ENCODE measurements at regions not wholly inside any gene's neighbourhood (a gene's known extent, or its start where the extent isn't known, plus 50 kb on each side); places are given as distances from the start of the nearest gene placed in this dataset.
"Not testable (repeated sequence)": the region's sequence is repeated elsewhere in the genome, so short reads cannot be mapped to it uniquely, and the experiment has no call there.

GRCh38 chr7:156518466-156518865, 122.1 kb upstream of the RNF32 start:
- FAIRE-seq (no peak), DNase-seq (ENCODE audit: low read depth in 1 of 2, low spot score in 1 of 2) (no peak), ATAC-seq (no peak)
- H3K27ac ChIP-seq, result no peak overlapping the region
- no peak overlapping the region for H3K4me2 ChIP-seq
- no peak overlapping the region for H3K4me3 ChIP-seq
- H3K9me3 ChIP-seq, result no peaks in the 10 kb centered on the region
- WGBS (ENCODE audit: missing lambda C conversion rate), result 75% methylated on average over 7 of the region's 7 CpGs
- H3K4me1 ChIP-seq, result 0 out of 3 replicates have a peak, but pooled peaks cover 3% of the 10 kb centered on the region
- CTCF ChIA-PET, result no interaction called here
- POLR2A ChIA-PET, result no interaction called here
- no peak for TF ChIP-seq RAD21 (conservative IDR thresholded peaks at IDR 0.05 in 1 of 2, IDR thresholded peaks at IDR 0.05 in 1 of 2)
- no peak for TF ChIP-seq RARB (CRISPR knock-in tag; IDR thresholded peaks at IDR 0.05)
- TF ChIP-seq CTCF (IDR thresholded peaks at IDR 0.05), result no peak
- no peak for TF ChIP-seq FOXS1 (CRISPR knock-in tag; IDR thresholded peaks at IDR 0.05)
- no peak for TF ChIP-seq PHF8 (IDR thresholded peaks at IDR 0.05; ENCODE audit: borderline replicate concordance, low read depth)
- TF ChIP-seq CHD4 (IDR thresholded peaks at IDR 0.05; ENCODE audit: borderline replicate concordance), result no peak
- no peak for TF ChIP-seq TP53 (CRISPR knock-in tag; IDR thresholded peaks at IDR 0.05)
- no peak for TF ChIP-seq RCOR1 (IDR thresholded peaks at IDR 0.05; ENCODE audit: low read depth, low read length)
- TF ChIP-seq NR3C1 (IDR thresholded peaks at IDR 0.05), result no peak
- no peak for TF ChIP-seq GATA3 (IDR thresholded peaks at IDR 0.05; ENCODE audit: borderline replicate concordance)
- TF ChIP-seq BHLHE40 (IDR thresholded peaks at IDR 0.05; ENCODE audit: low read depth, low read length), result no peak
- no peak for TF ChIP-seq HMGXB4 (CRISPR knock-in tag; IDR thresholded peaks at IDR 0.05; ENCODE audit: borderline replicate concordance)
- TF ChIP-seq NPAS2 (CRISPR knock-in tag; IDR thresholded peaks at IDR 0.05; ENCODE audit: borderline replicate concordance), result no peak
- TF ChIP-seq REST (IDR thresholded peaks at IDR 0.05), result no peak

GRCh38 chr7:156517858-156518257, 122.7 kb upstream of the RNF32 start:
- ATAC-seq; H3K4me1 ChIP-seq; H3K4me2 ChIP-seq; DNase-seq (ENCODE audit: low read depth in 1 of 2, low spot score in 1 of 2); H3K4me3 ChIP-seq; H3K27ac ChIP-seq; CTCF ChIA-PET; POLR2A ChIA-PET; H3K9me3 ChIP-seq; FAIRE-seq: not testable (repeated sequence)
- WGBS (ENCODE audit: missing lambda C conversion rate), result 36% methylated on average over 7 of the region's 8 CpGs

- no peak for TF ChIP-seq RFX5 (IDR thresholded peaks at IDR 0.05)
- no peak for TF ChIP-seq TFCP2L1 (CRISPR knock-in tag; IDR thresholded peaks at IDR 0.05)
- no peak for TF ChIP-seq CHD4 (IDR thresholded peaks at IDR 0.05; ENCODE audit: borderline replicate concordance)
- no peak for TF ChIP-seq HEYL (CRISPR knock-in tag; IDR thresholded peaks at IDR 0.05)
- ATAC-seq (no peak; a peak in 1 of 6 replicates), FAIRE-seq (no peak), DNase-seq (ENCODE audit: low read depth in 1 of 2, low spot score in 1 of 2) (no peak)
- POLR2A ChIA-PET, result no interaction called here
- H3K9me3 ChIP-seq, result no peaks in the 10 kb centered on the region
- H3K4me2 ChIP-seq, result no peak overlapping the region; the same call in 2 of the 3 replicates
- CTCF ChIA-PET, result no interaction called here
- no peak overlapping the region for H3K27ac ChIP-seq
- H3K4me3 ChIP-seq, result no peak overlapping the region
- 63% methylated on average over 2 of the region's 2 CpGs for WGBS (ENCODE audit: missing lambda C conversion rate)
- 0 out of 3 replicates have a peak, but pooled peaks cover 3% of the 10 kb centered on the region for H3K4me1 ChIP-seq
Measured at GRCh38 chr7:156516791-156517378, 123.7 kb upstream of the RNF32 start.
